Femur (tissue), 1 donor: ENCODE measurements at regions not wholly inside any gene's neighbourhood (a gene's known extent, or its start where the extent isn't known, plus 50 kb on each side); places are given as distances from the start of the nearest gene placed in this dataset.
"Not testable (repeated sequence)": the region's sequence is repeated elsewhere in the genome, so short reads cannot be mapped to it uniquely, and the experiment has no call there.

Experiments
- DNase-seq: peaks from one replicate; pipeline ENCODE4 v3.0.0-alpha.2; 2017

- no peak for DNase-seq
Measured at GRCh38 chr15:87527875-87528274, 728.7 kb downstream of the NTRK3 start.

DNA sequence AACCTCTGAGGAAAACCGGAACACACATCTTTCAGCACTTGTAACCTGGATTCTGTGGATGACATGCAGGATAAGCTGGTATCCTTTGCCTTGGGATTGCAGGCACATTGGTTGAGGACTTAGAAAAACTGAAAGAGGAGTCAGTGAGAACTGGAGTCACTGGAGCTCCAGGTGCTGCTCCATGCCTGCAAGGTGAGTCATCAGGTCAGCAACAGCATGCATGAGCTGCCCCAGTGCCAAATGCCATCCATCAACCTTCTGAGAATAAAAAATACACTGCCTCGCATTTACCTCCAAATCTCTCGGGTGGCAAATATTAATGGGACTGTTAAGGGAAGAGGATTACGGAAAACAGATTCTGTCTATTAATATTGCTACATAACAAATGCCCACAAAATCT lies 729.1 kb downstream of the NTRK3 start:
- no peak for DNase-seq

- DNase-seq, result no peak
Measured at GRCh38 chr15:87523516-87523915, 733.0 kb downstream of the NTRK3 start.

- no peak for DNase-seq
Measured at GRCh38 chr15:87522997-87523396, 733.5 kb downstream of the NTRK3 start.

- no peak for DNase-seq
Measured at GRCh38 chr15:87518957-87519356, 737.6 kb downstream of the NTRK3 start.

GRCh38 chr15:87508086-87508485 lies 748.5 kb downstream of the NTRK3 start:
- DNase-seq, result no peak

DNA sequence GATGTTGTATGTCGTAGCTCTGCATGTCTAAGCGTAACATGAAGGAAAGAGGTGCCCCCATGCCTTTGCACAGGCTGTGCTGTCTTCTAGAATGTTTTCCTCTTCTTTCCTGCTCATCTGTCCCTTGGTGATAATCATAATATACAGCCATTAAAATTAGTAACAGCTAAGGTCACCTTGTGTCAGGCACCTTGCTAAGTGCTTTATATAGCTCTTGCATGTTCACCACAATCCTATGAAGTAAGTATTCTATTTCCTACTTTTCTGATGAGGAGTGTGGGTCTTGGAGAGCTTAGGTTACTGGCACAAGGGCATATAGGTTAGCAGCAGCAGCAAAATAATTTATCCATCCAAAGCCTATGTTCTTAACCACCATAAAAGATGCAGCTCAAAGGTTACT lies 754.4 kb downstream of the NTRK3 start:
- DNase-seq, result no peak

DNA sequence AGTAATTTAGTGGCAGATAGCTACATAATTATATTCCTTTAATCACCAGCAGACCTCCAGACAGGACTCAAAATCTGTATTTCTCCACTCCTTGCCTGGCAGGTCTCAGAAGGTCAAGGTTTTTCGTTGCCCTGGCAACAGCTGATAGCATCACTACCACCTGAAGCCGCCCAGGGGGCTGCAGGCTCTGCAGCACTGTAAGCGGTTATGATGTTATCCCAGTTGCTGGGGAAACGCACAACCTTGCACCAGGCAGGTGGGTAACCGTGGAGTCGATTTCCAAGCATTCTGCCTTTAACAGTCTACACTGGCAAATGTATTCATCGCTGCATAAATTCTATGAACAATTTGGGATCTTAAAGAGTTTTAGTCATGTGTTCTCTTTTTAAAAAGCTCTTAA lies 756.3 kb downstream of the NTRK3 start:
- DNase-seq, result no peak

DNA sequence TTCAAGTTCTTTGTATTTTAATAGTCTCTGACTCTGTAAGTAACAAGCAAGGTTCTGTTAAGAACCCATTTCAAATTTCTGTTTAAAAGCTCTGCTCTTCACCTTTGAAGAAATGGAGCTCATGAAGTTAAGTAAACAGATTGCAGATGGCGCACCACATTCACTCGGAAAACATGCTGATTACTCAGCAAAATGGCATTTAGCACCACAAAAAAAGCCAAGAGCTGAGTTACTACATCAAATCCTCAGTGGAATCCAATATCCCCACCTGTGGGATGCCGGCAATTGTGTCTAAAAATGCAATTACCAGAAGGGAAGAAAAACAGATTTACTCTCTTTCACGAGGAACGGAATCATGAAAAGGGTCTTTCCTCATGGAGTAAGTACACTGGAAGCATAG lies 758.0 kb downstream of the NTRK3 start:
- no peak for DNase-seq

- no peak for DNase-seq
Measured at GRCh38 chr15:87496795-87497194, 759.7 kb downstream of the NTRK3 start.

- DNase-seq, result no peak
Measured at GRCh38 chr15:87496109-87496508, 760.4 kb downstream of the NTRK3 start.

DNA sequence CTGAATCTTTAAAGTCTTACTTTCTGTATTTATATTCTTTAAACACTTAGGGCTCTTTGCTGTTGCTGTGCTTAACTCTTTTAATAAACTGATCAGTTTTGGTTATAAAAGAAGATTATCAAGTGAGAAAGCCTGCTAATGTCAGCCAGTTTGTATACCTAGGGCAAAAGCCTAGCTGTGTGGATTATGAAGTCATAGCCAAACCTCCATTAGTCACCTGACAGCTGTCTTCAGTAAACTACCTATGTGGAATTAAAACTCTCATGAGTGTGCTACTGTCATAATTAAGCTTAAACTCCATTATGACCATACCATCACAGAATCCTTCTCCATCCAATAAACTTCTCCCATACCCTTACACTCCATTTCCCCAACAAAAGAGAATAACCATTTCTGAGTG lies 762.7 kb downstream of the NTRK3 start:
- no peak for DNase-seq

- no peak for DNase-seq
Measured at GRCh38 chr15:87492321-87492720, 764.2 kb downstream of the NTRK3 start.

DNA sequence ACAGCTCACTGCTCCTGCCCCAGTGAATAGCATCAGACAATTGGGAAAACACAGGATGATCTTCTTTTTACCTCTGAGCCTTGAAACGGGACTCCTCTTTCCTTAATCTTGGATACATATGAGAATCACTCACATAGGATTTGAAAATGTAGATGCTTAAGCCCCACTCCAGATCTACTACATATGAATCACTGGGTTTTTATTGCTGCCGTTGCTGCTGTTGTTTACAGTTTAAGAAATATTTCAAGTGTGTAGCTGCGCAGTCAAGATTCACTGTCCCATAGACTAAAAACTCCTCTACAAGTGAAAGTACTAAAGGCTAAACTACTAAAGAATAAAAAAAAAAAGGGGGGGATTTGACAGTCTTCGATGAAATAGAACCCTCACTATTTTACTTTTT lies 765.9 kb downstream of the NTRK3 start:
- no peak for DNase-seq

DNA sequence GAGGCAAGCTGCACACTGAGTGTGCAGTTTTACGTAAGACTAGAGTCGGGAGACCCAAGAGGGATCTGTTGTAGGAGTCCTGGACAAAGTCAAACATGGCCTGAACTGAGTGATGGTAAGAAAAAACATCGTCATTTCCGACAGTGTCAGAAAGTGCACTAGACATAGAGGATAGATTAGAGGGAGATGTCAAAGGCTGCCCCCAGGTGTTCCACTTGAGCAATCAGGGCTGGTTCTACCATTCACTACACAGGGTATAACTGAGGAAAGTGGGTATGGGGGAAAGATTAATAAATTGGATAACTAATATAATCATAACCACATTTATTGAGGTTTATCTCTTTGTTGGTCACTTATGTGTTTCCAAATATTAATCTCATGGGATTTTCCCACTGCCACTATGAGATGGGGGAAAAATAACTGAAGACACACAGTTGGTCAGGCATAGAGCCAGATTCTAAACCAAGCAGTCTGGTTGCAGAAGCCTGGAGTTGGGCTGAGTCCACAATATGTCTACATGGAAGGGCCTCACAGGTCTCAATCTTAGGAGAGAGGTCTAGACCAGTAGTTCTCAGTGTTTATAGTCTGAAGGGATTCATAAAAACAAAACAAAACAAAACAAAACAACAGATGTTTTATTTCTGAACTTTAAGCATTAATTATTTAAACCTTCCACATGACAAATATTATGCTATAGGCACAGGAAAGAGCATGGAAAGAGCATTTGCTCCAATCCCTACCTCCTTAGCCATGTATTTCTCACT lies 766.5 kb downstream of the NTRK3 start:
- no peak for DNase-seq

DNA sequence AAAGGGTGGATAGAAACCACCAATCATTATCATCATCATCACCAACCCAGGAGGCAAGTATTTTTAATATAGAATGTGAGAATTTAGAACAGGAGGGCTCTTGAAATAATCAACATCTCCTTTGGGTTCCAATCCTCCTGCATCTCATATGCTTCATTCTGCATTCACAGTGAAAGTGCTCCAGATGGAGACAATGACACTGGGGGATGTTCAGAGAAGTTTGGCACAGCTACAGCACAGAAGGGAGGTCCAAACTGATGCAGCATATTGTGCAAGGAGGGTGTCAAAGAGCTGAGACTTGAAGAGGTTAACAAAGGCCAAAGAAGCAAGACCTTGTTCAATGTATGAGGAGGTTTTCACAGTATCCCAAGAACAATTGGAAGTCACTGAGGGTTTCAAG lies 767.1 kb downstream of the NTRK3 start:
- DNase-seq, result no peak

- DNase-seq, result no peak
Measured at GRCh38 chr15:87487484-87487883, 769.1 kb downstream of the NTRK3 start.

GRCh38 chr15:87483468-87483867 lies 773.1 kb downstream of the NTRK3 start:
- DNase-seq, result no peak

- no peak for DNase-seq
Measured at GRCh38 chr15:87481126-87481525, 775.4 kb downstream of the NTRK3 start.

GRCh38 chr15:87478687-87479072 lies 777.9 kb downstream of the NTRK3 start:
- DNase-seq, result no peak

- peak; percentile 23 for DNase-seq
Measured at GRCh38 chr15:87477737-87478686, 778.5 kb downstream of the NTRK3 start.

GRCh38 chr15:87477026-87477425 lies 779.5 kb downstream of the NTRK3 start:
- no peak for DNase-seq

- DNase-seq, result no peak
Measured at GRCh38 chr15:87470923-87471322, 785.6 kb downstream of the NTRK3 start.

GRCh38 chr15:87463956-87464355 lies 792.6 kb downstream of the NTRK3 start:
- not testable (repeated sequence) for DNase-seq
